SK-N-SH (cell line): ENCODE measurements at regions not wholly inside any gene's neighbourhood (a gene's known extent, or its start where the extent isn't known, plus 50 kb on each side); places are given as distances from the start of the nearest gene placed in this dataset.

Source experiments
- CTCF ChIA-PET: fragments of 300-600, 350-600 bp; formaldehyde crosslinking; extraction: SDS; loops from one replicate; lab custom pipeline; 2021; lab: Yijun Ruan, JAX
- POLR2A ChIA-PET: fragments of 350-600 bp; sonication (Branson Sonifier 250); formaldehyde crosslinking; extraction: SDS; loops from one replicate; lab custom pipeline; 2020; ENCODE audit warnings: antibody characterized with exemption, inconsistent platforms; lab: Yijun Ruan, JAX
- DNase-seq: peaks from one replicate; pipeline ENCODE4 v3.0.0; 2012
- H2AFZ ChIP-seq: fragments of 200-600 bp; sonication (generic); 2 replicates; pipeline ENCODE4 v1.8.1; 2016; ENCODE audit warnings: antibody characterized with exemption, mild to moderate bottlenecking, low read depth
- H3F3A ChIP-seq: fragments of 200-600 bp; sonication (generic); replicated peaks from 2 replicates; pipeline ENCODE3; 2016; ENCODE audit warnings: antibody characterized with exemption, mild to moderate bottlenecking; ENCODE audit not compliant: insufficient read depth
- H3K27ac ChIP-seq, 2 experiments: fragments of 200-500 bp in 1 of 2; fragments of 200-600 bp in 1 of 2; sonication (Bioruptor generic) in 1 of 2; sonication (generic), shearing (Covaris generic) in 1 of 2; 2 replicates each; pipeline versions ENCODE4 v1.5.1 to v1.6.1; 2014 to 2016; ENCODE audit warnings: low read depth in 2 of 2, inconsistent platforms in 1 of 2, low read length in 1 of 2, mild to moderate bottlenecking in 1 of 2, mixed read lengths in 1 of 2
- H3K27me3 ChIP-seq: fragments of 200-600 bp; sonication (generic), shearing (Covaris generic); 2 replicates; pipeline ENCODE4 v1.6.1; 2016; ENCODE audit warnings: mixed run types; ENCODE audit not compliant: insufficient read depth
- H3K36me3 ChIP-seq, 2 experiments: fragments of 200-500 bp in 1 of 2; fragments of 200-600 bp in 1 of 2; sonication (Bioruptor generic) in 1 of 2; sonication (generic) in 1 of 2; replicated peaks in 1 of 2; 2 replicates each; pipeline versions ENCODE3 to v1.5.1; 2014 to 2016; ENCODE audit warnings: low read length in 1 of 2, mild to moderate bottlenecking in 1 of 2; ENCODE audit not compliant: insufficient read depth in 2 of 2, control insufficient read depth in 1 of 2
- H3K4me1 ChIP-seq, 2 experiments: fragments of 200-500 bp in 1 of 2; fragments of 200-600 bp in 1 of 2; sonication (Bioruptor generic) in 1 of 2; sonication (generic), shearing (Covaris generic) in 1 of 2; 2 replicates each; pipeline versions ENCODE4 v1.5.1 to v1.6.1; 2014 to 2016; ENCODE audit warnings: low read depth in 1 of 2, low read length in 1 of 2, mixed run types in 1 of 2; ENCODE audit not compliant: insufficient read depth in 2 of 2, control insufficient read depth in 1 of 2
- H3K4me2 ChIP-seq: fragments of 200-600 bp; sonication (generic), shearing (Covaris generic); 2 replicates; pipeline ENCODE4 v1.6.1; 2017; ENCODE audit warnings: mixed run types
- H3K4me3 ChIP-seq, 2 experiments: fragments of 200-500 bp in 1 of 2; fragments of 200-600 bp in 1 of 2; sonication (Bioruptor generic) in 1 of 2; sonication (generic), shearing (Covaris generic) in 1 of 2; 2 replicates each; pipeline versions ENCODE4 v1.5.1 to v1.8.1; 2014 to 2016; ENCODE audit warnings: low read depth in 2 of 2, inconsistent platforms in 1 of 2, low read length in 1 of 2, mild to moderate bottlenecking in 1 of 2, mixed read lengths in 1 of 2, moderate library complexity in 1 of 2
- H3K79me2 ChIP-seq: fragments of 200-600 bp; sonication (generic); 2 replicates; pipeline ENCODE4 v1.8.1; 2017; ENCODE audit warnings: mild to moderate bottlenecking; ENCODE audit not compliant: insufficient read depth
- H3K9ac ChIP-seq: fragments of 200-600 bp; sonication (generic); 2 replicates; pipeline ENCODE4 v1.6.1; 2017; ENCODE audit warnings: mixed run types
- H3K9me2 ChIP-seq: fragments of 200-600 bp; sonication (generic); 2 replicates; pipeline ENCODE4 v1.6.1; 2017; ENCODE audit warnings: mixed run types
- H3K9me3 ChIP-seq: fragments of 200-600 bp; sonication (generic); 2 replicates; pipeline ENCODE4 v1.6.1; 2017; ENCODE audit warnings: mixed run types, mild to moderate bottlenecking, moderate library complexity
- H4K20me1 ChIP-seq: fragments of 200-600 bp; sonication (generic); 2 replicates; pipeline ENCODE4 v1.6.1; 2017; ENCODE audit warnings: mild to moderate bottlenecking, mixed run types; ENCODE audit not compliant: insufficient read depth
- EP300 ChIP-seq, 2 experiments: IDR thresholded peaks; 2 replicates each; pipeline versions ENCODE4 v1.4.0 to v1.6.1; 2012; ENCODE audit warnings: borderline replicate concordance in 1 of 2, low read depth in 1 of 2, low read length in 1 of 2
- GABPA ChIP-seq: IDR thresholded peaks from 2 replicates; pipeline ENCODE4 v1.4.0; 2012; ENCODE audit warnings: low read depth, mild to moderate bottlenecking
- MAX ChIP-seq: IDR thresholded peaks from 2 replicates; pipeline ENCODE4 v1.4.0; 2012; ENCODE audit warnings: low read depth
- NFIC ChIP-seq: IDR thresholded peaks from 2 replicates; pipeline ENCODE4 v1.4.0; 2012; ENCODE audit warnings: borderline replicate concordance
- NRF1 ChIP-seq: IDR thresholded peaks from 2 replicates; pipeline ENCODE4 v1.6.1; 2012; ENCODE audit warnings: low read depth, mild to moderate bottlenecking, low read length
- RFX5 ChIP-seq: IDR thresholded peaks from 2 replicates; pipeline ENCODE4 v1.6.1; 2012; ENCODE audit warnings: mild to moderate bottlenecking, improper control_type of control experiment, low read length
- TCF12 ChIP-seq: IDR thresholded peaks from 2 replicates; pipeline ENCODE4 v1.4.0; 2012
- TEAD4 ChIP-seq: IDR thresholded peaks from 2 replicates; pipeline ENCODE4 v1.4.0; 2012; ENCODE audit warnings: mild to moderate bottlenecking, borderline replicate concordance; ENCODE audit not compliant: insufficient read depth
- YY1 ChIP-seq: IDR thresholded peaks from 2 replicates; pipeline ENCODE4 v1.4.0; 2012; ENCODE audit warnings: low read depth, mild to moderate bottlenecking
- WGBS: methylation state at CpG from one replicate; pipeline ENCODE4 v1.1.6; 2017; ENCODE audit warnings: low lambda C conversion rate; 5-methylcytosine and 5-hydroxymethylcytosine counted together
- TF ChIP-seq, protein P1 (sequence below): fragments of 200-600 bp; sonication (generic); IDR thresholded peaks from 2 replicates; pipeline ENCODE4 v1.6.1; 2017; ENCODE audit warnings: antibody characterized with exemption, mild to moderate bottlenecking, moderate library complexity

GRCh38 chr17:79187186-79187585 is 112.6 kb downstream of the ENGASE start:
- POLR2A ChIA-PET = interaction anchor here (0.7 kb wide), 1 partner anchor 53 kb away, joined by 4 read pairs; no protein-coding TSS in a partner anchor

GRCh38 chr17:79186406-79186805 is 111.8 kb downstream of the ENGASE start:
- no peaks in the 10 kb centered on the region for H3K9me2 ChIP-seq
- H3K27me3 ChIP-seq = peaks cover 56% of the 10 kb centered on the region
- DNase-seq = no peak
- H3K9ac ChIP-seq = no peak overlapping the region
- H3K4me1 ChIP-seq = peaks cover 0 to 3% of the 10 kb centered on the region in 2 experiments; a peak in 1 of 4 replicates
- H2AFZ ChIP-seq = no peak overlapping the region
- no peaks in the 10 kb centered on the region for H3K79me2 ChIP-seq
- no peaks in the 10 kb centered on the region for H3K36me3 ChIP-seq
- POLR2A ChIA-PET = interaction anchor here (0.7 kb wide), 1 partner anchor 53 kb away, joined by 4 read pairs; no protein-coding TSS in a partner anchor
- TF ChIP-seq RFX5 (no peak), MAX (no peak), NRF1 (no peak), TCF12 (no peak), YY1 (no peak)
- TF ChIP-seq, protein P1, sequence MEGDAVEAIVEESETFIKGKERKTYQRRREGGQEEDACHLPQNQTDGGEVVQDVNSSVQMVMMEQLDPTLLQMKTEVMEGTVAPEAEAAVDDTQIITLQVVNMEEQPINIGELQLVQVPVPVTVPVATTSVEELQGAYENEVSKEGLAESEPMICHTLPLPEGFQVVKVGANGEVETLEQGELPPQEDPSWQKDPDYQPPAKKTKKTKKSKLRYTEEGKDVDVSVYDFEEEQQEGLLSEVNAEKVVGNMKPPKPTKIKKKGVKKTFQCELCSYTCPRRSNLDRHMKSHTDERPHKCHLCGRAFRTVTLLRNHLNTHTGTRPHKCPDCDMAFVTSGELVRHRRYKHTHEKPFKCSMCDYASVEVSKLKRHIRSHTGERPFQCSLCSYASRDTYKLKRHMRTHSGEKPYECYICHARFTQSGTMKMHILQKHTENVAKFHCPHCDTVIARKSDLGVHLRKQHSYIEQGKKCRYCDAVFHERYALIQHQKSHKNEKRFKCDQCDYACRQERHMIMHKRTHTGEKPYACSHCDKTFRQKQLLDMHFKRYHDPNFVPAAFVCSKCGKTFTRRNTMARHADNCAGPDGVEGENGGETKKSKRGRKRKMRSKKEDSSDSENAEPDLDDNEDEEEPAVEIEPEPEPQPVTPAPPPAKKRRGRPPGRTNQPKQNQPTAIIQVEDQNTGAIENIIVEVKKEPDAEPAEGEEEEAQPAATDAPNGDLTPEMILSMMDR = no peak
- H3K4me3 ChIP-seq = no peak overlapping the region
- no peaks in the 10 kb centered on the region for H3F3A ChIP-seq
- no peak overlapping the region for H3K4me2 ChIP-seq
- peaks cover 11% of the 10 kb centered on the region; the same call in 1 of the 2 replicates for H4K20me1 ChIP-seq
- 56% methylated on average over 10 of the region's 10 CpGs for WGBS
- CTCF ChIA-PET = interaction anchor here (0.7 to 25.7 kb wide), 27 partner anchors 11 to 522 kb away, joined by 3 to 1340 read pairs (median 13); no protein-coding TSS in a partner anchor
- no peaks in the 10 kb centered on the region for H3K9me3 ChIP-seq
- no peak overlapping the region for H3K27ac ChIP-seq

More at GRCh38 chr17:79187186-79187585, 112.6 kb downstream of the ENGASE start:
- Histone ChIP-seq H3K27me3 (peaks cover 48% of the 10 kb centered on the region), H3F3A (no peaks in the 10 kb centered on the region), H3K9ac (no peak overlapping the region), H3K36me3 (no peaks in the 10 kb centered on the region), H3K4me1 (peaks cover 0 to 3% of the 10 kb centered on the region in 2 experiments; a peak in 1 of 4 replicates), H3K9me3 (no peaks in the 10 kb centered on the region), H4K20me1 (peaks cover 13% of the 10 kb centered on the region; the same call in 1 of the 2 replicates), H3K27ac (no peak overlapping the region), H2AFZ (no peak overlapping the region), H3K79me2 (no peaks in the 10 kb centered on the region), H3K4me2 (no peak overlapping the region), H3K4me3 (no peak overlapping the region), H3K9me2 (no peaks in the 10 kb centered on the region)
- DNase-seq = no peak
- 34% methylated on average over 9 of the region's 12 CpGs for whole genome bisulfite sequencing
- CTCF ChIA-PET = interaction anchor here (0.6 to 25.7 kb wide), 73 partner anchors 12 to 527 kb away, joined by 3 to 1340 read pairs (median 5); no protein-coding TSS in a partner anchor
- TF ChIP-seq EP300 (IDR thresholded peaks at IDR 0.05; ENCODE audit: borderline replicate concordance in 1 of 2, low read depth in 1 of 2, low read length in 1 of 2) (no peak), MAX (no peak), TEAD4 (no peak), NFIC (no peak), GABPA (no peak)
- TF ChIP-seq, protein P1 = no peak
